ENCODE measurements at regions not wholly inside any gene's neighbourhood (a gene's known extent, or its start where the extent isn't known, plus 50 kb on each side); places are given as distances from the start of the nearest gene placed in this dataset.

- intact Hi-C loops (cut with DNase I): no loop called here
- Histone ChIP-seq H3K36me3 (no peaks in the 10 kb centered on the region), H3K4me3 (no peak overlapping the region), H3K27me3 (no peaks in the 10 kb centered on the region), H3K9me3 (no peaks in the 10 kb centered on the region), H3K4me1 (peaks cover 0 to 8% (median 4%) of the 10 kb centered on the region in 4 donors), H3K27ac (replicated peaks in 1 of 4) (no peak overlapping the region)
- no peak for DNase-seq (ENCODE audit: extremely low spot score)
- WGBS: 86% methylated on average over 1 of the region's 1 CpG
- TF ChIP-seq EP300 (IDR thresholded peaks at IDR 0.05): no peak
- no peak for TF ChIP-seq POLR2AphosphoS5 (IDR thresholded peaks at IDR 0.05)
- TF ChIP-seq, protein P1, sequence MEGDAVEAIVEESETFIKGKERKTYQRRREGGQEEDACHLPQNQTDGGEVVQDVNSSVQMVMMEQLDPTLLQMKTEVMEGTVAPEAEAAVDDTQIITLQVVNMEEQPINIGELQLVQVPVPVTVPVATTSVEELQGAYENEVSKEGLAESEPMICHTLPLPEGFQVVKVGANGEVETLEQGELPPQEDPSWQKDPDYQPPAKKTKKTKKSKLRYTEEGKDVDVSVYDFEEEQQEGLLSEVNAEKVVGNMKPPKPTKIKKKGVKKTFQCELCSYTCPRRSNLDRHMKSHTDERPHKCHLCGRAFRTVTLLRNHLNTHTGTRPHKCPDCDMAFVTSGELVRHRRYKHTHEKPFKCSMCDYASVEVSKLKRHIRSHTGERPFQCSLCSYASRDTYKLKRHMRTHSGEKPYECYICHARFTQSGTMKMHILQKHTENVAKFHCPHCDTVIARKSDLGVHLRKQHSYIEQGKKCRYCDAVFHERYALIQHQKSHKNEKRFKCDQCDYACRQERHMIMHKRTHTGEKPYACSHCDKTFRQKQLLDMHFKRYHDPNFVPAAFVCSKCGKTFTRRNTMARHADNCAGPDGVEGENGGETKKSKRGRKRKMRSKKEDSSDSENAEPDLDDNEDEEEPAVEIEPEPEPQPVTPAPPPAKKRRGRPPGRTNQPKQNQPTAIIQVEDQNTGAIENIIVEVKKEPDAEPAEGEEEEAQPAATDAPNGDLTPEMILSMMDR (IDR thresholded peaks at IDR 0.05): no peak
- no peak for TF ChIP-seq POLR2A (IDR thresholded peaks at IDR 0.05; ENCODE audit: low read depth)
Measured at GRCh38 chr1:163927493-163927892, 605.7 kb downstream of the NUF2 start.

- no peaks in the 10 kb centered on the region for H3K9me3 ChIP-seq
- DNase-seq (ENCODE audit: extremely low spot score): no peak
- no peak overlapping the region for H3K4me3 ChIP-seq
- no peak for TF ChIP-seq EP300 (IDR thresholded peaks at IDR 0.05)
- no peak for TF ChIP-seq POLR2A (IDR thresholded peaks at IDR 0.05; ENCODE audit: low read depth)
- TF ChIP-seq, protein P1 (IDR thresholded peaks at IDR 0.05): no peak
- intact Hi-C loops (cut with DNase I): no loop called here
- H3K27me3 ChIP-seq: no peaks in the 10 kb centered on the region
- no peaks in the 10 kb centered on the region for H3K36me3 ChIP-seq
- no peak overlapping the region for H3K27ac ChIP-seq (replicated peaks in 1 of 4)
- H3K4me1 ChIP-seq: peaks cover 0 to 8% (median 4%) of the 10 kb centered on the region in 4 donors
Measured at GRCh38 chr1:163928069-163928468, 606.3 kb downstream of the NUF2 start.

- H3K36me3 ChIP-seq: no peaks in the 10 kb centered on the region
- intact Hi-C loops (cut with DNase I): no loop called here
- no peak overlapping the region for H3K4me3 ChIP-seq
- no peak overlapping the region for H3K27ac ChIP-seq (replicated peaks in 1 of 4)
- no peaks in the 10 kb centered on the region for H3K27me3 ChIP-seq
- peaks cover 0 to 8% (median 4%) of the 10 kb centered on the region in 4 donors for H3K4me1 ChIP-seq
- no peaks in the 10 kb centered on the region for H3K9me3 ChIP-seq
- DNase-seq (ENCODE audit: extremely low spot score): no peak
- no peak for TF ChIP-seq POLR2A (IDR thresholded peaks at IDR 0.05; ENCODE audit: low read depth)
- TF ChIP-seq EP300 (IDR thresholded peaks at IDR 0.05): no peak
- TF ChIP-seq POLR2AphosphoS5 (IDR thresholded peaks at IDR 0.05): no peak
- TF ChIP-seq, protein P1 (IDR thresholded peaks at IDR 0.05): no peak
Measured at GRCh38 chr1:163928651-163929050, 606.9 kb downstream of the NUF2 start.

DNA sequence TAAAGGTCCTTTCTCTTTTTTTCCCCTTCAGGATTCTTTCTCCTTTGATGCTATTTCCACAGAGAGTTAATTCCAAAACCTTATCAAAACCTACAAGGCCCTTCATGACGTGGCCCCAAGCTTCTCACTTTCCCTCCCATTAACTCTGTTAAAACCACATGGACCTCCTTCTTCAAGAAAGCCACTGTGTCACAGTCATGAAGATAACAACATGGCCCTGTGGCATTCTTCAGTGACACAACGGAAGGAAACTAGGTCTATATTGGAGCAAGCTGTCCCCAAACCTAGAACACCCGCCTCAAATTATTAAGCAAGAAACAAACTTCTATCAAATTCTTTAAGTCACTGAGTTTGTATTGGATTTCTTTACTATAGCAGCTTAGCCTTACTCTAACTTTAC, 611.1 kb downstream of the NUF2 start:
- TF ChIP-seq POLR2A (IDR thresholded peaks at IDR 0.05; ENCODE audit: low read depth) (no peak), EP300 (IDR thresholded peaks at IDR 0.05) (no peak), POLR2AphosphoS5 (IDR thresholded peaks at IDR 0.05) (no peak)
- TF ChIP-seq, protein P1 (IDR thresholded peaks at IDR 0.05): no peak
- Histone ChIP-seq H3K9me3 (no peaks in the 10 kb centered on the region), H3K27ac (replicated peaks in 1 of 4) (no peak overlapping the region), H3K27me3 (no peaks in the 10 kb centered on the region), H3K4me3 (no peak overlapping the region), H3K4me1 (peaks cover 0 to 8% (median 4%) of the 10 kb centered on the region in 4 donors), H3K36me3 (no peaks in the 10 kb centered on the region)
- DNase-seq (ENCODE audit: extremely low spot score): no peak
- 84% methylated on average over 3 of the region's 3 CpGs for WGBS
- intact Hi-C loops (cut with DNase I): no loop called here

GRCh38 chr1:163933437-163933836, 611.7 kb downstream of the NUF2 start:
- intact Hi-C loops (cut with DNase I): no loop called here
- no peak overlapping the region for H3K27ac ChIP-seq (replicated peaks in 1 of 4)
- TF ChIP-seq POLR2AphosphoS5 (IDR thresholded peaks at IDR 0.05) (no peak), EP300 (IDR thresholded peaks at IDR 0.05) (no peak), POLR2A (IDR thresholded peaks at IDR 0.05; ENCODE audit: low read depth) (no peak)
- TF ChIP-seq, protein P1 (IDR thresholded peaks at IDR 0.05): no peak

More at GRCh38 chr1:163933437-163933836, 611.7 kb downstream of the NUF2 start:
- no peak for DNase-seq (ENCODE audit: extremely low spot score)
- Histone ChIP-seq H3K36me3 (no peaks in the 10 kb centered on the region), H3K27me3 (no peaks in the 10 kb centered on the region), H3K4me1 (peaks cover 0 to 4% (median 3%) of the 10 kb centered on the region in 4 donors), H3K4me3 (no peak overlapping the region), H3K9me3 (no peaks in the 10 kb centered on the region)
- 67% methylated on average over 3 of the region's 3 CpGs for WGBS
